SU-DHL-6 (cell line): ENCODE measurements at regions not wholly inside any gene's neighbourhood (a gene's known extent, or its start where the extent isn't known, plus 50 kb on each side); places are given as distances from the start of the nearest gene placed in this dataset.

Source experiments
- H2AFZ ChIP-seq: fragments of 200-600 bp; sonication (generic); 2 replicates; pipeline ENCODE4 v1.6.1; 2014; ENCODE audit warnings: low read depth, mild to moderate bottlenecking, moderate library complexity, mixed read lengths, antibody characterized with exemption, low read length; ENCODE audit not compliant: severe bottlenecking
- H3F3A ChIP-seq: fragments of 200-600 bp; shearing (Covaris generic); 2 replicates; pipeline ENCODE4 v1.6.0; 2016; ENCODE audit warnings: antibody characterized with exemption, mild to moderate bottlenecking; ENCODE audit not compliant: insufficient read depth
- H3K27ac ChIP-seq: fragments of 200-600 bp; sonication (generic); 2 replicates; pipeline ENCODE4 v1.5.1; 2016; ENCODE audit warnings: low read depth, mild to moderate bottlenecking, low read length, moderate library complexity, mixed read lengths
- H3K27me3 ChIP-seq: fragments of 200-600 bp; sonication (generic), shearing (Covaris generic); 2 replicates; pipeline ENCODE4 v1.6.0; 2014; ENCODE audit warnings: mild to moderate bottlenecking, low read length
- H3K36me3 ChIP-seq: fragments of 200-600 bp; sonication (generic); 2 replicates; pipeline ENCODE4 v1.6.1; 2014; ENCODE audit warnings: mild to moderate bottlenecking, low read length, mixed read lengths
- H3K4me2 ChIP-seq: fragments of 300-600, 200-600 bp; shearing (Covaris generic), sonication (generic); 2 replicates; pipeline ENCODE4 v1.6.0; 2014; ENCODE audit warnings: low read length, low read depth, mild to moderate bottlenecking; ENCODE audit not compliant: poor library complexity, severe bottlenecking
- H3K4me3 ChIP-seq: fragments of 200-600 bp; sonication (generic); 2 replicates; pipeline ENCODE4 v1.5.1; 2014; ENCODE audit warnings: antibody characterized with exemption, low read length, mild to moderate bottlenecking, mixed read lengths; ENCODE audit not compliant: insufficient read depth, poor library complexity, severe bottlenecking
- H3K79me2 ChIP-seq: fragments of 200-600 bp; sonication (generic); 2 replicates; pipeline ENCODE4 v1.6.1; 2014; ENCODE audit warnings: mild to moderate bottlenecking, low read length, moderate library complexity; ENCODE audit not compliant: insufficient read depth
- H3K9ac ChIP-seq: fragments of 200-600 bp; sonication (generic); 2 replicates; pipeline ENCODE4 v1.7.0; 2014; ENCODE audit warnings: mild to moderate bottlenecking, low read length
- H3K9me2 ChIP-seq: fragments of 200-600 bp; sonication (generic); replicated peaks from 2 replicates; pipeline ENCODE4 v1.6.1; 2014; ENCODE audit warnings: low read length; ENCODE audit not compliant: insufficient read depth
- H3K9me3 ChIP-seq: fragments of 200-600 bp; sonication (generic); 2 replicates; pipeline ENCODE4 v1.6.1; 2014; ENCODE audit warnings: low read length, mixed read lengths; ENCODE audit not compliant: insufficient read depth
- H4K20me1 ChIP-seq: fragments of 200-600 bp; sonication (generic); 2 replicates; pipeline ENCODE4 v1.6.1; 2014; ENCODE audit warnings: low read depth, mild to moderate bottlenecking, antibody characterized with exemption, low read length, moderate library complexity, mixed read lengths
- EZH2phosphoT487 ChIP-seq: fragments of 200-600 bp; sonication (generic), shearing (Covaris generic); conservative IDR thresholded peaks from 2 replicates; pipeline ENCODE4 v1.6.1; 2018; ENCODE audit warnings: mild to moderate bottlenecking, antibody characterized with exemption, low read length, moderate library complexity, mixed read lengths
- TF ChIP-seq, protein P1 (sequence below): fragments of 200-600 bp; sonication (generic); IDR thresholded peaks from one replicate; pipeline ENCODE4 v1.5.1; 2017; ENCODE audit warnings: antibody characterized with exemption, mild to moderate bottlenecking, low read length, moderate library complexity; ENCODE audit not compliant: insufficient read depth, poor library complexity, severe bottlenecking

DNA sequence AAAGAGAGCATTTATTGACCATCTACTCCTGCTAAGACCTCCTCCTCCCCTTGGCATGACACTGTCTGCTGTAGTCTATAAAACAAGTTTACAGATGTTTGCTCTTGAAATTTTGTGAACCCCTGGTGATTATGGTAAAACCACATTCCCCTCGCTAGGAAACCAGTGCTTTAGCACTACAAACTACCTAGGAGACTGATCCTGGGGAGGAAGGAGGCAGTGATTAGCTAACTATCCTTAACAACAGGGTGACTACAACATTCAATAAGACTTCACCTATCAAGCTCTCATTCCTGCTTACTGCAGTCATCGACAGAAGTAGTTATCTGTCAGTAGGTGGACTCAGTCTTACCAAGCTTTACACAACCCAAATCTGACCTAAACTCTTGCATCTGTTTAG lies 371.3 kb downstream of the TUSC7 start:
- no peaks in the 10 kb centered on the region for H3K79me2 ChIP-seq
- no peak overlapping the region for H3K9ac ChIP-seq
- no peak overlapping the region for H3K4me2 ChIP-seq
- no peaks in the 10 kb centered on the region for H3K27me3 ChIP-seq
- no peaks in the 10 kb centered on the region for H3K36me3 ChIP-seq
- H3K9me3 ChIP-seq: no peaks in the 10 kb centered on the region
- no peak overlapping the region for H2AFZ ChIP-seq
- H3F3A ChIP-seq: no peaks in the 10 kb centered on the region
- H3K4me3 ChIP-seq: no peak overlapping the region
- H3K27ac ChIP-seq: no peak overlapping the region
- H3K9me2 ChIP-seq: no peaks in the 10 kb centered on the region
- H4K20me1 ChIP-seq: no peaks in the 10 kb centered on the region
- TF ChIP-seq EZH2phosphoT487: no peak
- TF ChIP-seq, protein P1, sequence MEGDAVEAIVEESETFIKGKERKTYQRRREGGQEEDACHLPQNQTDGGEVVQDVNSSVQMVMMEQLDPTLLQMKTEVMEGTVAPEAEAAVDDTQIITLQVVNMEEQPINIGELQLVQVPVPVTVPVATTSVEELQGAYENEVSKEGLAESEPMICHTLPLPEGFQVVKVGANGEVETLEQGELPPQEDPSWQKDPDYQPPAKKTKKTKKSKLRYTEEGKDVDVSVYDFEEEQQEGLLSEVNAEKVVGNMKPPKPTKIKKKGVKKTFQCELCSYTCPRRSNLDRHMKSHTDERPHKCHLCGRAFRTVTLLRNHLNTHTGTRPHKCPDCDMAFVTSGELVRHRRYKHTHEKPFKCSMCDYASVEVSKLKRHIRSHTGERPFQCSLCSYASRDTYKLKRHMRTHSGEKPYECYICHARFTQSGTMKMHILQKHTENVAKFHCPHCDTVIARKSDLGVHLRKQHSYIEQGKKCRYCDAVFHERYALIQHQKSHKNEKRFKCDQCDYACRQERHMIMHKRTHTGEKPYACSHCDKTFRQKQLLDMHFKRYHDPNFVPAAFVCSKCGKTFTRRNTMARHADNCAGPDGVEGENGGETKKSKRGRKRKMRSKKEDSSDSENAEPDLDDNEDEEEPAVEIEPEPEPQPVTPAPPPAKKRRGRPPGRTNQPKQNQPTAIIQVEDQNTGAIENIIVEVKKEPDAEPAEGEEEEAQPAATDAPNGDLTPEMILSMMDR: no peak

DNA sequence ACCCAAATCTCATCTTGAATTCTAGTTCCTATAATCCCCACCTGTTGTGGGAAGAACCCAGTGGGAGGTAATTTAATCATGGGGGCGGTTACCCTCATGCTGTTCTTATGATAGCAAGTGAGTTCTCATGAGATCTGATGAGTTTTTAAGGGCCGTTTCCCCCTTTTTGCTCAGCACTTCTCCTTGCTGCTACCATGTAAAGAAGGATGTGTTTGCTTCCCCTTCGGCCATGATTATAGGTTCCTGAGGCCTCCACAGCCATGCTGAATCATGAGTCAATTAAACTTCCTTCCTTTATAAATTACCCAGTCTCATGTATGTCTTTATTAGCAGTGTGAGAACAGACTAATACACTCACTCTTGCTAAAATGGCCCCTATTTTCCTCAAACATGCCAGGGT lies 374.7 kb downstream of the TUSC7 start:
- Histone ChIP-seq H3K9me3 (no peaks in the 10 kb centered on the region), H3K4me3 (no peak overlapping the region), H3K4me2 (no peak overlapping the region), H2AFZ (no peak overlapping the region), H3K9ac (no peak overlapping the region), H3F3A (no peaks in the 10 kb centered on the region), H3K27ac (no peak overlapping the region), H3K27me3 (no peaks in the 10 kb centered on the region), H3K36me3 (no peaks in the 10 kb centered on the region), H3K9me2 (no peaks in the 10 kb centered on the region), H4K20me1 (no peaks in the 10 kb centered on the region), H3K79me2 (no peaks in the 10 kb centered on the region)
- no peak for TF ChIP-seq EZH2phosphoT487
- TF ChIP-seq, protein P1: no peak

DNA sequence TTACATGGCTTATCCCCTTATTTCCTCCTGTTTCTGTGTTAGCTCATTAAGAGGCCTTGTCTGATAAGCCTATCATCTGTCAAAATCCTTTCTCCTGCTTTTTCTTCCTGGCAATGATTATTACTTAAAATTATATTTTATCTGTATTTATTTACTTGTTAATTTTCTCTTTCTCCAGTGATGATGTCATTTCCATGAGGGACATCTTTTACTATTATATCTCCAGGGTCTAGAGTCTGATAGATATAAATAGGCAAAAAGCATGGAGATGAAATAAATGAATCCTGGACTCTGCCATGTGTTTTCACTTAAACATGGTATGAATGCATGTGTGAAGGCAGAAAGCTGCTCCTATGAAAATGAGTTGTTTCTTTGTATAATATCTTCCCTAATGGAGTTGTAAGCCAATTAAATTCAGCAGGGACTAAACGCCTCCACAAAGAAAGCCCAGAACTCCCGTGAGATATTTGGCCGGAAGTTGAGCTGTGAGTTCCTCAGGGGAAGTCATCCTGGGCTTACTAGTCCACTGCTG lies 375.2 kb downstream of the TUSC7 start:
- Histone ChIP-seq H3K79me2 (no peaks in the 10 kb centered on the region), H3K36me3 (no peaks in the 10 kb centered on the region), H3K27ac (no peak overlapping the region), H3K9ac (no peak overlapping the region), H3K9me2 (no peaks in the 10 kb centered on the region), H3K27me3 (no peaks in the 10 kb centered on the region), H4K20me1 (no peaks in the 10 kb centered on the region), H3F3A (no peaks in the 10 kb centered on the region), H3K4me3 (no peak overlapping the region), H3K9me3 (no peaks in the 10 kb centered on the region), H2AFZ (no peak overlapping the region), H3K4me2 (no peak overlapping the region)
- TF ChIP-seq, protein P1: no peak
- no peak for TF ChIP-seq EZH2phosphoT487

DNA sequence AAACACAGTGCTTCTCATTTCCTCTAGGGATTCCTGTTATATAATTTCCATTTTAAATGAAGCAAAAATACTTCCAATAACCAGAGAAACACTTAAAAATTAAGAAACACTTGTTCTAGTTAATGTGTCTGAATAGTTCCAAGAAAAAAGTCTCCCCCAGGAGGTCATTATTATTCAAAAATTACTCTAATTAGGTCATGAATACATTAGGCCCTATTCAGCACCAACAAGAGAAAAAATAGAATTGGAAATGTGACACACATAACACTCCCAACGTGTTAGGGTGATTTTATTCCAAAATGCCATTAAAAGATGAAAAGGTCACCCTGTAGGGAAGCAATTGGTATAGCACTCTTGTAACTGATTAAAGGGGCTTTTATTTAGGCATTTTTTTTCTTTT lies 382.1 kb downstream of the TUSC7 start:
- Histone ChIP-seq H3K9ac (no peak overlapping the region), H3K9me2 (no peaks in the 10 kb centered on the region), H3F3A (no peaks in the 10 kb centered on the region), H3K27me3 (no peaks in the 10 kb centered on the region), H3K9me3 (no peaks in the 10 kb centered on the region; the same call in 1 of the 2 replicates), H3K27ac (no peak overlapping the region), H3K4me2 (no peak overlapping the region), H4K20me1 (no peaks in the 10 kb centered on the region), H3K79me2 (no peaks in the 10 kb centered on the region), H2AFZ (no peak overlapping the region), H3K4me3 (no peak overlapping the region), H3K36me3 (no peaks in the 10 kb centered on the region)
- TF ChIP-seq, protein P1: no peak
- TF ChIP-seq EZH2phosphoT487: no peak
